WERI-Rb-1 (cell line): ENCODE measurements at regions not wholly inside any gene's neighbourhood (a gene's known extent, or its start where the extent isn't known, plus 50 kb on each side); places are given as distances from the start of the nearest gene placed in this dataset.

Experiments used
- DNase-seq: peaks from one replicate; pipeline ENCODE4 v3.0.0-alpha.2; 2020
- H3K27ac ChIP-seq: fragments of 250-450 bp; sonication (Bioruptor Pico); 2 replicates; pipeline ENCODE4 v1.5.1; 2020; ENCODE audit warnings: mild to moderate bottlenecking, moderate library complexity
- H3K27me3 ChIP-seq: fragments of 250-450 bp; sonication (Bioruptor Pico); 2 replicates; pipeline ENCODE4 v1.5.1; 2021; ENCODE audit warnings: mild to moderate bottlenecking, low read depth, moderate library complexity; ENCODE audit not compliant: insufficient read depth, severe bottlenecking
- H3K36me3 ChIP-seq: fragments of 250-450 bp; sonication (Bioruptor Pico); 2 replicates; pipeline ENCODE4 v1.5.1; 2020; ENCODE audit warnings: mild to moderate bottlenecking, moderate library complexity
- H3K4me3 ChIP-seq: 2 replicates; pipeline ENCODE4 v1.5.1; 2011; ENCODE audit warnings: low read depth, mild to moderate bottlenecking, control low read depth, low read length
- H3K9me3 ChIP-seq: fragments of 250-450 bp; sonication (Bioruptor Pico); 2 replicates; pipeline ENCODE4 v1.5.1; 2021; ENCODE audit warnings: mild to moderate bottlenecking, moderate library complexity; ENCODE audit not compliant: severe bottlenecking
- CTCF ChIP-seq: IDR thresholded peaks from 2 replicates; pipeline ENCODE4 v1.5.1; 2011; ENCODE audit warnings: low read depth, mild to moderate bottlenecking, control low read depth, inconsistent platforms, low read length

DNA sequence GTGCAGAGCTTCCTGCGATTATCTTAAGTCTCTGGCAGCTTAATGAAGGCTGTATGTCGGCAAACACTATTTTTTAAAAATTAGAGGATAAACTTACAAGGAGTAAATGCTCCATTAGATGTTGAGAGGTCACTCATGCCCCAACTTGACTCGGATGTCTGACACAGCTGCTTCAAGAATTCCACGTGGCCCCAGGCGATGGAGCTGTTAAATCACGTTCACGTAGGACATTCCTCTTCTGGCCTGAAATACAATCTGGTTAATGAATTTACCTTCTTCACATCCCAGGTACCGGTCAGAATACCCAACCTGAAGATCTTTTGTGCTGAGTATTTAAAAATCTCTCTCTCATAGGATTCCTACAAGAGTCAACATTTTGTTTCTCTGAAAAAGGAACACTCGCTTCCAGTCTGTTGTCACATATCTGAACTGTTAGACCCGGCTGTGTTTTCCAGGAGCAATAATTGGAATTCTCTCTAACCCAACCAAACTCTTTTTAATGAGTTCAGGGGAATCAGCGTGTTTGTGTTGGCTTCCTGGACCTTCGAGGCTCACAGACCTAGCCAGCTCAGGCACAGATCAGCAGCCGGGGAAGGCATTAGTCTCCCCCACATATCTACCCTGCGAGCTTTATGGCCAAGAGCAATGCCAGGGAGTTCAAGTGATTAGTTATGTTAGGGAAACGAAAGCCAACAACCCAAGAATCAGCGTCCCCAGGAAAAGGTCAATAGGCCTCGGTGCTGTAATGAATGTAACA is 284.9 kb downstream of the FGFR2 start:
- DNase-seq, result peak; percentile 22
- Histone ChIP-seq H3K36me3 (no peaks in the 10 kb centered on the region), H3K27ac (no peak overlapping the region; the same call in 1 of the 2 replicates), H3K4me3 (no peak overlapping the region), H3K27me3 (no peaks in the 10 kb centered on the region), H3K9me3 (no peaks in the 10 kb centered on the region)
- no peak for TF ChIP-seq CTCF

- Histone ChIP-seq H3K36me3 (no peaks in the 10 kb centered on the region), H3K27me3 (no peaks in the 10 kb centered on the region), H3K4me3 (no peak overlapping the region), H3K9me3 (no peaks in the 10 kb centered on the region), H3K27ac (no peak overlapping the region)
- TF ChIP-seq CTCF, result no peak
- no peak for DNase-seq
Measured at GRCh38 chr10:121316432-121316831, 281.8 kb downstream of the FGFR2 start.

GRCh38 chr10:121317374-121317773 is 280.9 kb downstream of the FGFR2 start:
- H3K27ac ChIP-seq, result no peak overlapping the region
- no peak overlapping the region for H3K4me3 ChIP-seq
- no peaks in the 10 kb centered on the region for H3K9me3 ChIP-seq
- H3K36me3 ChIP-seq, result no peaks in the 10 kb centered on the region
- no peaks in the 10 kb centered on the region for H3K27me3 ChIP-seq
- TF ChIP-seq CTCF, result no peak
- DNase-seq, result no peak

- DNase-seq, result no peak
- no peak overlapping the region for H3K4me3 ChIP-seq
Measured at GRCh38 chr10:121322046-121322445, 276.2 kb downstream of the FGFR2 start.

GRCh38 chr10:121322776-121323175 is 275.5 kb downstream of the FGFR2 start:
- no peak for TF ChIP-seq CTCF
- H3K4me3 ChIP-seq, result no peak overlapping the region
- no peaks in the 10 kb centered on the region for H3K27me3 ChIP-seq
- DNase-seq, result no peak
- no peaks in the 10 kb centered on the region for H3K36me3 ChIP-seq
- no peaks in the 10 kb centered on the region for H3K9me3 ChIP-seq
- H3K27ac ChIP-seq, result no peak overlapping the region

More at GRCh38 chr10:121322046-121322445, 276.2 kb downstream of the FGFR2 start:
- H3K27ac ChIP-seq, result no peak overlapping the region
- no peaks in the 10 kb centered on the region for H3K36me3 ChIP-seq
- no peak for TF ChIP-seq CTCF
- H3K9me3 ChIP-seq, result no peaks in the 10 kb centered on the region
- no peaks in the 10 kb centered on the region for H3K27me3 ChIP-seq

- no peak for TF ChIP-seq CTCF
- H3K9me3 ChIP-seq, result no peaks in the 10 kb centered on the region
- DNase-seq, result no peak
- H3K36me3 ChIP-seq, result no peaks in the 10 kb centered on the region
- H3K27me3 ChIP-seq, result no peaks in the 10 kb centered on the region
- no peak overlapping the region for H3K4me3 ChIP-seq
- H3K27ac ChIP-seq, result no peak overlapping the region
Measured at GRCh38 chr10:121323443-121323842, 274.8 kb downstream of the FGFR2 start.
